Stromal cell of bone marrow (primary cell): ENCODE measurements at regions not wholly inside any gene's neighbourhood (a gene's known extent, or its start where the extent isn't known, plus 50 kb on each side); places are given as distances from the start of the nearest gene placed in this dataset.
A peak's percentile ranks its signal among the peaks of the same experiment; 100 is the strongest.
"Not testable (repeated sequence)": the region's sequence is repeated elsewhere in the genome, so short reads cannot be mapped to it uniquely, and the experiment has no call there.

Experiments used
- DNase-seq: peaks from one replicate; pipeline ENCODE4 v3.0.0-alpha.2; 2012; ENCODE audit warnings: low read depth

DNA sequence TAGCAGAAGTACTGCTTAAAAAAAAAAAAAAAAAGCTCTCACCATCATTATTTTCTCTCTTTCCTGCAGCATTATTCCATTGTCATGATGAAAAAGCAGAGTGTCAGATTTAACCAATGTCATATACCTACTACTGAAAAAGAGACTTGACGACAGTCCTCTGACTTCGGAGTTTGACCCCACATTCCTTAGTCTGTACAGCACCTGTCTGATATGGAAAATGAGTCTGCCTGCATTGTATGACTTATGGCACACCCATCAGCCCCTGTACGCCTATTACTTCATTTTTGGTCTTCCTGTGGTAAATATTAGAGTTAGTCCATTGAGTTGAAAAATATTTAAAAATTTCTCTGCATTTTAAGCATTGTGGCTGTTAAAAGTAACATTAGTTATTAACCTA is 54.5 kb upstream of the NOX4 start:
- no peak for DNase-seq

DNA sequence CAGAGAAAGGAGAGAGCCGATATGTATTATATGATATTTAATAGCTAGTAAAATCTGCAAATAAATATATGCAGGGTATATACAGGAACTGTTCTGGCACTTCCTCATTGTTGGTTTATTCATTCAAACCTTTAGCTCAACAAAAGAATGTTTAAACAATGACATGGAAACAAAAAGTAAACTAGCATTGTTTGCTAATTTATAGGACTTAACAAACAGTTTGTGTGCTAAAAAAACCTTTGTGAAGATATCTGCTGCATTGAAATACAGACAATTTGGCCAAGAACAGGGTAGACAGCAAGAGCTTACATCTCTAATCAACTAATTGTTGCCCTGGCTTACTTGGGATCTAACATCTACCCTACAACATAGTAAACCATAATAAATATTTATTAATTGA is 64.6 kb upstream of the NOX4 start:
- not testable (repeated sequence) for DNase-seq

DNA sequence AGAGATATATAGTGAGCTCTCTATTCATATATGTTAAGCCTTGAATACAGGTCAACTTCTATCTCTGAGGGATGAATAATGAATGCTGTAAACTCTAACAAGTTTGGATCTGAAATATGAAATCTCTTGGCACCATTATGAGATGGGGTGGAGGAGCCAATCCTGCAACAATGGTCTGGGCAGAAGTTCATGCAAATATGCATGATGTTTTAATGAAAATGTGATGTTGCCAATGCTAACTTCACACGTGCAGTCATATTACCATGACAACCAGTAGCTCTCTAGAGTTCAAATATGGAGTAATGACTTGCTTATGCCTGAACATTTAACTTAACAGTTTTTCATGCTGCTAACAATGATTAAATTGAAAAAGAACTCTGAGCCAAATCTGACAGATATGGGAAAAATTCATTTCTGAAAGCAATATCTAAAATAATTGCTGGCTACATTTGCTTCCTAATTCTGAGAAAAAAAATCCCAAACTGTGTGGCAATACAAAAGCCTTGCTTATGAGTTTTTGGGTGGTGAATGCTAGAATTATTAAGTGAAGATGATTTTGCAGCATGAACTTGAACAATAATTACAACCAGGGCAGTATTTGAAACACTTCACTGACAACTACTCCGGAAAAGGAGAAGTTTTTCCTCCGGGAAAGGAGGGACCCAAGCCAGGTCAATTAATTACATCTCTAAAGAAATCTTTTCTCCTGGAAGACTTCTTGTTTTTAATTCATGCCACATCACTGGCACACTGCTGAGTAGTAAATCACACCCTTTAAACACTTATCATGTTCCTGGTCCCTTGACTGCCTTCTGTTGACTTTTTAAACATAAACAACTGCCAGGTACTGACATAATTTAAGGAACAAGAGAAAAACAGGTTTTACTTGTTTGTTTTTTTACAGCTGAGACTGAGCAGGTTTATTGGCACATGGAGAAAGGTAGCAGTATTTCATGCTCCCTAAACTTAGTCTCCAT is 65.8 kb upstream of the NOX4 start:
- not testable (repeated sequence) for DNase-seq

DNA sequence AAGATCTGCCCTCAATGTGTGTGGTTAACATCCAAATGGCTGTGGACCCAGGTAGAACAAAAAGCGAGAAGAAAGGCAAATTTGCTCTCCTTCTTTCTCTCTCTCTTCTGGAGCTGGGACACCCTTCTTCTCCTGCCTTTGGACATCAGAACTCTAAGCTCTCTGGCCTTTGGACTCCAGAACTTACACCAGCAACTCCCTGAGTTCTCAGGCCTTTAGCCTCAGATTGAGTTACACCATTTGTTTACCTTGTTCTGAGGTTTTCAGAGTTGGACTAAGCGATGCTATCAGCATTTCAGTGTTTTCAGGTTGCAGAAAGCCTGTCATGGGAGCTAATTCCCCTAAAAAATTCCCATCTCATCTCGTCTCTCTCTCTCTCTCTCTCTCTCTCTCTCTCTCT is 69.4 kb upstream of the NOX4 start:
- DNase-seq, result not testable (repeated sequence)

DNA sequence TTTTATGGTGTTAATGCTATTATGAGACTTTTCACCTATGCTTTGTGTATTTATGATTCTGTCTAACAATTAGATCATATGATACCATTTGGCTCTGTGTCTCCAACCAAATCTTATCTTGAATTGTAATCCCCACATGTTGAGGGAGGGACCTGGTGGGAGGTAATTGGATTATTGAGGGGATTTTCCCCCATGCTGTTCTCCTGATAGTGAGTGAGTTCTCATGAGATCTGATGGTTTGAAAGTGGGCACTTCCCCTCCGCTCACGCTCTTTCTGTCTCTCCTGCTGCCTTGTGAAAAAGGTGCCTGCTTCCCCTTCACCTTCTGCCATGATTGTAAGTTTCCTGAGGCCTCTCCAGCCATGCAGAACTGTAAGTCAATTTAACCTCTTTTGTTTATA is 71.6 kb upstream of the NOX4 start:
- not testable (repeated sequence) for DNase-seq

DNA sequence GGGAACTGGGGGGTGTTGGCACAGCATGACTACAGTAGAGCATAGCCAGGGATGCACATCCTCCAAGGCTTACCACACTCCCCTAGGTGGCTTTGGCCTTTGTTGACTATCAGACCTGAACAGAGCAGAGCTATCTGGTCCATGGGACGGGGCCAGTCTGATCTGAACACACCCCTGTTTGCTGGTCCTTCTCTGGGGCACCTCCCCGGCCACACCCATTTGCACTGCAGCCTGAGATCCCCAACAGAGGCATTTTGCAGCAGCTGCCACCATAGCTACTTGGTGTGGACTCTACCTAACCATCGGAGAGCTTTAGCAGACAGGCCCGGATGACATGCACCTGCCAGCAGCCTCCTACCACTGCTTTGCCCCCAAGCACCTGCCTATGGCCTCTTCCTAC is 75.8 kb upstream of the NOX4 start:
- DNase-seq, result no peak

DNA sequence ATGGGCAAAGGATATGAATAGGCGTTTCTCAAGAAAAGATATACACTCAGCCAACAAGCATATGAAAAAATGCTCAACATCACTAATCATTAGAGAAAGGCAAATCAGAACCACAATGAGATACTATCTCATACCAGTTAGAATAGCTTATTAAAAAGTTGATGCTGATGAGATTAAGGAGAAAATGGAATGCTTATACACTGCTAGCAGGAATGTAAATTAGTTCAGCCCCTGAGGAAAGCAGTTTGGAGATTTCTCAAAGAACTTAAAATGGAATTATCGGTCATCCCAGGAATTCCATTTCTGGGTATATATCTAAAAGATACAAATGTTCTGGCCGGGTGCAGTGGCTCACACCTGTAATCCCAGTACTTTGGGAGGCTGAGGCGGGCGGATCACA is 78.2 kb upstream of the NOX4 start:
- not testable (repeated sequence) for DNase-seq

DNA sequence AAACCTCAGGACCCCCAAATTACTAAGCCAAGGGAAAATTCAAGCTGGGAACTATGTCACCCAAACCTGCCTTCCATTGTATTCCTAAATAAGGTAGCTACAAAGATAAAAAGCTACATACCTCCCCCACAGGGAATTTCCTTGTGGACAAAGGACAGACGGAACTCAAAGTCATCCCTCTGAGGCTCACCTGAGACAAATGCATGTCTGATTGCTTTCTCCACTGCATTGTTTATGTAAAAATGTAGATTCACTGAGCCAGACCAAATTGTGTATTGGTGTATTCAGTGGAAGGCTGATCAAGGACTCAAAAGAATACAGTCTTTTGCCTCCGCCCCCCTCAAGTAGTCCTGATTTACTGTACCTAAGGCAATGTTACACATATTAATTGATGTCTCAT is 80.5 kb upstream of the NOX4 start:
- DNase-seq, result not testable (repeated sequence)

DNA sequence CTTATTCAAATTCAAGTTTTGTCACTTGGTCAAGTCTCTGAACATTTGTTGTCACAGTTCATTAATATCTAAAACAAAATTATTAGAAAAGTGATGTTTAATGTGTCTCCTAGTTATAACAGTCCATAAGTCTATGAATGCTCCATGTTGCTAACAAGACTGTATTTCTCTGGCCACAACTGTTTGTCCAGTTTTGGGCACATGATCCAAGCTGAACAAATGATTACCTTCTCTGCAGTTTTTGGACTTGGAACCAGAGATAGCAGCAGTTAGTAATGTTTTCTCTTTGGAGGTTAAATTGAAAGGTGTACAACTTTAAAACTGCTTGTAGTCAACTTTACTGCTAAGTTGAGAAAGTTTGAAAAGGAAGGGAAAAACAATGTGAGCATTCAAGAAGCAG is 84.7 kb upstream of the NOX4 start:
- DNase-seq, result not testable (repeated sequence)

DNA sequence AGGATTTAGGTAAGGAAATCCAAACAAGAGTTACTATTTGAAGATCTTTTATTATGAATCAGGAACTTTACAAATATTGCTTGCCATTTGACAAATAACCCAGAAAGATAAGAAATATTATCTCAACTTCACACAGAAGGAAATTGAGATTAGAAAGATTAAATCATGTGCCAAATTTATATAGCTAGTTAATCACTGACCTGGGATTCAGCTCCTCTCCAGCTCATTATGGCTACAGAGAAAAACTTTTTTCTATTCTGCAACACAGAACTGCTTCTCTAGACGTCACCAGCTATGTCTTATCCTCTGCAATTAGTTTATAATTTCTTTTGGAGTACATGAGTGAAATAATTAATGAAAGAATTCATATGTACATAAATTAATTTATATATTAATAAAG is 86.3 kb upstream of the NOX4 start:
- DNase-seq, result not testable (repeated sequence)

DNA sequence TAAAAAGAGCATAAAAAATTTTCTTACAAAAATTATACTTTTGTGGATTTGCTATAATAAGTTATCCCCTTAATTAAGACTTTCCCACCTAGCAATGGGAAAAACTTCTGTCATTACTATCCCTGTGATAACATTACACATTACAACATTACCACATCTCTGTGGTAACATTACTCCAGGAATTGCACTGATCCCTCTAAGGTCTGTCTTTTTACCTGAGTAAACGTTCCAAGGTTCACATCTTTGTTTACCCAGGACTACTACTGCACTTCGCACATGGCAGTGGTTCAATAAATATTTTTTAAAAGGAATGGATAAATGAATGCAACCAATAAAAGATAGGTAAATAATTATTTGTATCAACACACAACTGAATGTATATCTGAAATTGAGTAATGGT is 92.4 kb upstream of the NOX4 start:
- no peak for DNase-seq

DNA sequence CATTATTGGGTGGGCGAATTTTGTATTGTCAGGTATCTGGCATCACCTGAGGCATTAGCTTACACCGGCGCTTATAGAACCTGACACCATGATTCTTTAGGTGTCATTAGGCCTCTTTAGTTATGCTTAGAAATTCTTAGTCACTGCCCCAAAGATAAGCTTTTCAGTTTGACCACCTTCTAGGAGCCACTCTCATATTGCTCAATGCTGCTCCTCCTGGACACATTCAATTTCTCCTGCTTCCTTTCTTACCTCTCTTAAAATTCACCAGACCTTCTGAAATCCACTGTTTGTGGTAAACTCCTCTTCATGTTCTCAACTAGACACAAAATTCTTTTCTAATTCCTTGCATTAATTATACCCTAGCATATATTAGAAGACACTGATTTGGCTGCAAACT is 93.9 kb upstream of the NOX4 start:
- DNase-seq, result not testable (repeated sequence)

DNA sequence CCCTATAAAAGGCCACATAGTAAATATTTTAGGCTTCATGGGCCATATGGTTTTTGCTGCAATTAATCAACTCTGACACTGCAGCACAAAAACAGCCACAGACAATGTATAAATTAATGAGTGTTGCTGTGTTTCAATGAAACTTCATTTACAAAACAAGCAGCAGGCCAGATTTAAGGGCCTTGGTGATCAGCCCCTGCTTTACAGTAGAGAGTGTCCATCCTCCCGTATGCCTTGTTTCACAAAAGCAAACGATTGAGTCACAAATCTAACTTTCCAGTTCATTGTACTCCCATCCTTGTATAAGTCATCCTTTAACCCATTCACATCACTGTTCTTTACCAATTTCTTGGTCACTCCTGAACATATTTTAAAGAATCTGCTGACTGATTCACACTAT is 94.3 kb upstream of the NOX4 start:
- DNase-seq, result not testable (repeated sequence)

DNA sequence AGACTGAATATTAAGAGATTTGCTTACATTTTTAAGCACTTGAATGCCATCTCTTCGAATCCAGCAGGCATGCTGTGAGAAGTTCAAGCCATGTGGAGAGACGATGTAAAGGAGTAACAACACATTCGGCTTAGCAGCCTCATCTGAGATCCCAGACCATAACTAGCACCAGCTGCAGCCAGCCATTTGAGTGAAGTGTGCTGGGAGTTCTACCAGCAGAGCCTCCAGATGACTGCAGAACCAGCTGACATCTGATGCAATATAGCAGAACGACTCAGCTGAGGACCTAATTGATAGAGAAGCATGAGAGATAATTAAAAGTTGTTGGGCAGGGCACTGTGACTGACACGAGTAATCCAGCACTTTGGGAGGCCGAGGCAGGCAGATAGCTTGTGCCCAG is 98.2 kb upstream of the NOX4 start:
- DNase-seq, result not testable (repeated sequence)

DNA sequence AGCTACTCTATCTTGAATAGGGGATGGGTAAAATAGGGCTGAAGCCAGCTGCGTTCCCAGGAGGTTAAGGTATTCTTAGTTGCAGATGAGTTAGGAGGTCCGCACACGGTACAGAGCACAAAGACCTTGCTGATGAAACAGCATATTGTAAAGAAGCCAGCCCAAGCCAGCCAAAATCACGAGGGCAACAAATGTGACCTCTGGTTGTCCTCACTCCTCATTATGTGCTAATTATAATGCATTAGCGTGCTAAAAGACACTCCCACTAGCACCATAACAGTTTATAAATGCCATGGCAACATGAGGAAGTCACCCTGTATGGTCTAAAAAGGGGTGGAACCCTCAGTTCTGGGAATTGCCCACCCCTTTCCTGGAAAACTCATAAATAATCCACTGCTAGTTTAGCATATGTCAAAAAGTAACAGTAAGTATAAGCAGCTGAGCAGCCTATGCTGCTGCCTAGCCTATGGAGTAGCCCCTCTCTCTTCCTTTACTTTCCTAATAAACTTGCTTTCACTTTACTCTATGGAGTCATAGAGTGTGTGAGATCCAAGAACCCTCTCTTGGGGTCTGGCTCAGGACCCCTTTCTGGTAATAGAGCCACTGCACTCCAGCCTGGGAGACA is 98.9 kb upstream of the NOX4 start:
- not testable (repeated sequence) for DNase-seq

DNA sequence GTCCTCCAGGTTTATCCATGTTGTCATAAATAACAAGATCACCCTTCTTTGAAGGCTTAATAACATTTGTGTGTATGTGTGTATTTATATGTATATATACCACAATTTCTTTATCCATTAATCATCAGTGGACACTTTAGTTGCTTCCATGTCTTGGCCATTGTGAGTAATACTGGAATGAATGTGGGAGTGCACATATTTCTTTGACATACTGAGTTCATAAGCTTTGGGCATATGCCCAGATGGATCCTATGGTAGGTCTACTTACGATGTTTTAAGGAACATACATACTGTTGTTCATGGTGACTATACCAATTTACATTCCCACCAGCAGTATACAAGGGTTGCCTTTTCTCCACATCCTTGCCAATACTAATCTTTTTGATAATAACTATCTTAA is 108.8 kb upstream of the TRIM77 start:
- DNase-seq, result not testable (repeated sequence)

DNA sequence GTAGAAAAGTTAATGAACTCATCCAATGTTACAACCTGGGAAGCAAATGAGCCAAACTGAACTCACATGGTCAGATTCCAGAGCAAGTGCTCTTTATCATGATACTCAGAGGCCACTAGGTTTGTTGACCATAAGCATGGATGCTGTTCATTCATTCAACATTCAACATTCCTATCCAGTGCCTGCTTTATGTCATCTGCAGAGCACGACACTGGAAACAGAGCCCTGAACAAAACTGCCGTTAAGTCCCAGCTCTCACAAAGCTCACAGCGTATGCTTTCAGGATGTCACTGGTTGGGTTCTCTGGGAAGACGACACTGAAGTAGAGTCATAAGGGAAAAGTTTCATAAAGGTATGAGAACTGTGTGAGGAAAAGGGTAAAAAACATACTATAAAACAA is 105.8 kb upstream of the TRIM77 start:
- DNase-seq, result no peak

DNA sequence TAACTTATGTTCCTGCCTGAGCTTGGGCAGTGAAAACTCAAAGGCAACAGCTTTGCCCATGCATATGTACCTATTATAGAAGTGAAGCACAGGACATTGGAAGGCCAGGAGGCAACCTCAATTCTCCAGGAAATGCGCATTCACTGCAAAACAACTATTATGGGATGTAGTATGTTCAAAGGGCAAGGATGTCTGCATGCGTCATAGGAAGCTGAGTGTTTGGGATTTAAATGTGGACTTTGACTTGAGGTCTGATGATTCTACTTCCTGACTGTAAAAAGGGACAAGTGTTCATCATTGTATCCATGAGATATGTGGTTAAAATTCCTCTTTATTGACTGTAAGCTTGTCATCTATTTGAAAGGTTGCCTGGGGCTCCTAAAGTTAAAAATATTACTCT is 103.3 kb upstream of the TRIM77 start:
- peak; percentile 23 for DNase-seq

DNA sequence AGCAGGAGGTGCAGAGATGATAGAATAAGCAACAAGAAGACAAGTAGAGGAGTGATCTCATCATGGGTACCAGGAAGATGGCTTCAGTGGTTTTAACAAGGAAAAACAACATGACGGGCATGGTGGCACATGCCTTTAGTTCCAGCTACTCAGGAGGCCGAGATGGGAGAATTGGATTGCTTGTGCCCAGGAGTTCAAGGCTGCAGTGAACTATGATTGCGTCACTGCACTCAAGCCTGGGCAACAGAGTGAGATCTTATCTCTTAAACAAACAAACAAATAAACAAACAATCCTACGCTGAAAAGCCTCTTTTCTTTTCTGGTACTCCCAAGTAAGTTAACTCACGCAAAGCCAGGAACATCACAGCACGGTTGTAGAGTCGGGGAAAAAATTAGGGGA is 102.6 kb upstream of the TRIM77 start:
- DNase-seq, result not testable (repeated sequence)

DNA sequence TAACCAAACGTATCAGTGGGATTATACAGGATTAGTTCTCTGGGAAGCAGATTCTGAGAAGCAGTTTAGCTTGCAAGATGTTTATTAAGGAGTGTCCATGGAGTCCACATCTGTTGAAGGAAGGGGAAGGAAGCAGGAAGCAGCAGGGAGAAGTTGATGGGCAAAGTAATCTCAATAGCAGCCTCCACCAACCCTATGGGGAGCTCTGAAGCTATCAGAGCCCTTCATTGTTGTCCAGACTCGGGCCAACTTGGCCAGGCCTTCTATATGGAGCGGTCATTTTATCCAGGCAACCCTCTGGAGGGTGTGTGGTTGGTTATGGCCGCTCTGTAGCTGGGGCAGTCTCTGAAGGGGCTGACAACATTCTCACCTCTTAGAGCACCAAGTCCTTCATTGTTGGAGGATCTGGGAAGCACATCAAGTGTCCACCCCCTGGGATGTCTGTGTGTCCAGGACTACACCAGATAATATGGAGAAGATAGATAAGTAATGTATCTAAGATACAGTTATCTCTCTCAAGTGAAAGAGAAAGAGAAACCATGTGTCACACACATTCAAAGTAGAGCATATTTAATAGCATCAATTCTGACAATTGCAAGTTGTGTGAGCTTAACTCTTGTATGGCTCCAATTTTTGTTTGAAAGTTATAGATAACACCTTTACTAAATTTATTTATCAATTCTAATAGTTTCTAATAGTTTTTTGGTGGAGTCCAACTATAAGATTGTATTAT is 101.7 kb upstream of the TRIM77 start:
- DNase-seq, result no peak

DNA sequence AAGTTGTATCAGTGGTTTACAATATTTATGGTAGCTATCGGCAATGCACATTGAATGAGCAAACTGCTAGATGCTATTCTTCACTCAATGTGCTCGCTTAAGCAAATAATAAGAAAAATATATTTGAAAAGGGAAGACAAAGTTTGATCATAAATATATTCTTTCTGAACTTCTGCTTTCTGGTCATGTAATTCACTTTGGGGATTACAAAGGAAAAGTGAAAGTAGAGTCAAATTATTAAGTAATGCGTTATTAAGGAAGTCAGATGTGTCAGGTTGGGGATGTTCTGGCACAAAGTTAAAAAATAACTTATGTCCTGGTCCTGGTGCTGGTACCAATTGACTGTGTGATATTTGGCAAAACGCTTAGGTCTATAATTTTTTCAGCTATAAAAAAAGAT is 98.0 kb upstream of the TRIM77 start:
- no peak for DNase-seq

DNA sequence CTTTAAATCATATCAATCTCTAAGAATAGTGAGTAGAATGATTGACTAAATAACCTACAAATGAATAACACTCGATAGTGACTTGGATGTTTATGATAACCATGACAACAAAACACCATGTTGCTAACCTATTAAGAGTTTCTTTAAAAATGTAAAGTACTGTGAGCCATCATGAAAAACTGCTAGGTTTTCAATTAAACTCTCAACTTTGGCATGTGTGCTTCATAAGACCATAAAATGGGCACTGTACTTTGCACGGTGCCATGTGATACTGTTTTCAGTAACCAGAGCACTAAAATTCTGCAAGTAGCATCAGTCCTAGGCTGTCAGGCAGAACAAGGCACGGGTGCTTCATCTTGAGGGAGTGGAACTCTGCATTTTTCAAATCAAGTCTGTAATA is 96.2 kb upstream of the TRIM77 start:
- no peak for DNase-seq

DNA sequence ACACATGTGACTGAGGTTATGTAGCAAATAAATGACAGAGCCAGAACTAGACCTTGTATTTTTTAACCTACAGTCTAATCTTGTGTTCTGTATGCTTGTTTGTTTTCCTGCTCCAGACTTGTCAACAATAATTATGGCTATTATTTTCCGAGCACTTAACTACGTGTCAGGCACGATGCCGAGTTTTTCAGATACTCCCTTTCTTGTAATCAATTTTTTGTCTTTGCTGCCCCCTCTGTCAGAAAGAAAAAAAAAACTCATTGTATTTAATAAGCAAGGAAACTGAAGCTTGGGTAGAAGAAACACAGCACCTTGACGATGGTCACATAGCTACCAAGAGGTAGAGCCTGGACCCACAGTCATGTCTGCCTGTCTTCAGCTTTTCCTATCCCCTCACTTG is 95.7 kb upstream of the TRIM77 start:
- DNase-seq, result not testable (repeated sequence)
